IMR-90 (cell line): ENCODE measurements at regions not wholly inside any gene's neighbourhood (a gene's known extent, or its start where the extent isn't known, plus 50 kb on each side); places are given as distances from the start of the nearest gene placed in this dataset.

Experiments
- BHLHE40 ChIP-seq: fragments of 150-350 bp; IDR thresholded peaks from 2 replicates; pipeline ENCODE4 v1.6.1; 2016; ENCODE audit warnings: mild to moderate bottlenecking, low read depth, low read length
- CEBPB ChIP-seq: IDR thresholded peaks from 2 replicates; pipeline ENCODE4 v1.6.1; 2012; ENCODE audit warnings: low read depth, low read length, improper control_type of control experiment
- CTCF ChIP-seq: conservative IDR thresholded peaks from 2 replicates; pipeline ENCODE4 v1.5.1; 2012; ENCODE audit warnings: mild to moderate bottlenecking, low read depth, low read length, improper control_type of control experiment
- ELK1 ChIP-seq: fragments of 150-350 bp; IDR thresholded peaks from 2 replicates; pipeline ENCODE4 v1.6.1; 2016; ENCODE audit warnings: low read depth, mild to moderate bottlenecking, low read length, moderate library complexity, borderline replicate concordance
- MAZ ChIP-seq: IDR thresholded peaks from 2 replicates; pipeline ENCODE4 v1.6.1; 2012; ENCODE audit warnings: low read depth, mild to moderate bottlenecking, low read length, improper control_type of control experiment, moderate library complexity, borderline replicate concordance
- MXI1 ChIP-seq: IDR thresholded peaks from 2 replicates; pipeline ENCODE4 v1.6.1; 2012; ENCODE audit warnings: low read depth, mild to moderate bottlenecking, low read length, moderate library complexity, borderline replicate concordance
- POLR2A ChIP-seq: IDR thresholded peaks from 2 replicates; pipeline ENCODE4 v1.6.1; 2012; ENCODE audit warnings: mild to moderate bottlenecking, low read depth, low read length
- RAD21 ChIP-seq: IDR thresholded peaks from 2 replicates; pipeline ENCODE4 v1.6.1; 2012; ENCODE audit warnings: low read length, improper control_type of control experiment
- RCOR1 ChIP-seq: IDR thresholded peaks from 2 replicates; pipeline ENCODE4 v1.6.1; 2012; ENCODE audit warnings: mild to moderate bottlenecking, low read length, improper control_type of control experiment; ENCODE audit not compliant: insufficient replicate concordance
- RFX5 ChIP-seq: IDR thresholded peaks from 2 replicates; pipeline ENCODE4 v1.8.0; 2012; ENCODE audit warnings: low read depth, mild to moderate bottlenecking, low read length, moderate library complexity
- USF2 ChIP-seq: fragments of 150-350 bp; IDR thresholded peaks from 2 replicates; pipeline ENCODE4 v1.6.1; 2017; ENCODE audit warnings: mild to moderate bottlenecking, antibody characterized with exemption, low read length, low read depth

GRCh38 chr5:157941616-157942015, 82.7 kb upstream of the CLINT1 start:
- TF ChIP-seq CTCF (no peak), RFX5 (no peak), POLR2A (no peak), MXI1 (no peak), USF2 (no peak), CEBPB (no peak), RCOR1 (no peak), RAD21 (no peak), ELK1 (no peak), MAZ (no peak), BHLHE40 (no peak)
